ENCODE measurements at regions not wholly inside any gene's neighbourhood (a gene's known extent, or its start where the extent isn't known, plus 50 kb on each side); places are given as distances from the start of the nearest gene placed in this dataset.

- intact Hi-C loops (cut with micrococcal nuclease) = no loop called here
- H3K9me3 Mint-ChIP-seq = peaks cover 5 to 25% (median 11%) of the 10 kb centered on the region in 7 donors
- H3K4me1 ChIP-seq (ENCODE audit: control insufficient read depth in 1 of 2, insufficient read depth in 2 of 2, low read length in 2 of 2) = no peaks in the 10 kb centered on the region
These were observed 411.8 kb upstream of the MIS18BP1 start for GRCh38 chr14:45664668-45665356.

DNA sequence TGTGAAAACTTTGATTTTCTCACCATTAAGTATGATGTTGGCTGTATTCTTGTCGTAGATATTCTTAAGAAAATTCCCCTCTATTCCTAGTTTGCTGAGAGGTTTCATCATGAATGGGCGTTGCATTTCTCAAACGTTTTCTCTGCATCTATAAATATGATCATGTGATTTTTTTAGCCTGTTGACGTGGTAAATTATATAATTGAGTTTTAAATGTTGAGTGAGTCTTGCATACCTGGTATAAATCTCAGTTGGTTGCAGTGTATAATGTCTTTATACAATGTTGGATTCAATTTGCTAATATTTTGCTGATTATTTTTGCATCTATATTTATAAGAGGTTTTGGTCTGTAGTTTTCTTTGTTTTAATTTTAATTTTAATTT, 405.9 kb upstream of the MIS18BP1 start:
- H3K4me1 ChIP-seq (ENCODE audit: control insufficient read depth in 1 of 2, insufficient read depth in 2 of 2, low read length in 2 of 2) = no peaks in the 10 kb centered on the region
- peaks cover 3 to 7% of the 10 kb centered on the region in 2 donors for H3K9me3 ChIP-seq (replicated peaks in 1 of 2; ENCODE audit: control insufficient read depth in 1 of 2, insufficient read depth in 1 of 2, low read length in 2 of 2)
- H4K20me1 ChIP-seq (ENCODE audit: insufficient read depth, low read length) = no peaks in the 10 kb centered on the region
- no peaks in the 10 kb centered on the region for H3K27me3 ChIP-seq (ENCODE audit: control insufficient read depth in 2 of 2, insufficient read depth in 2 of 2, low read length in 2 of 2)
- no peak overlapping the region for H3K9ac ChIP-seq (ENCODE audit: insufficient read depth, low read length, poor library complexity, severe bottlenecking)
- peaks cover under 1 to 10% (median 5%) of the 10 kb centered on the region in 7 donors for H3K9me3 Mint-ChIP-seq
- H3K36me3 Mint-ChIP-seq = no peaks in the 10 kb centered on the region
- H3K4me2 ChIP-seq (replicated peaks; ENCODE audit: extremely low read depth, low read length, poor library complexity, severe bottlenecking) = no peak overlapping the region
- no peak overlapping the region for H3K27ac ChIP-seq (ENCODE audit: low read depth in 1 of 2, low read length in 2 of 2)
- no peaks in the 10 kb centered on the region for H3K36me3 ChIP-seq (replicated peaks in 1 of 2; ENCODE audit: control insufficient read depth in 1 of 2, insufficient read depth in 2 of 2, low read length in 2 of 2)
- H2AFZ ChIP-seq (ENCODE audit: insufficient read depth, low read depth, low read length, poor library complexity, severe bottlenecking) = no peak overlapping the region
- intact Hi-C loops (cut with micrococcal nuclease) = no loop called here
- H3K27ac Mint-ChIP-seq = no peak overlapping the region
- no peaks in the 10 kb centered on the region for H3K4me1 Mint-ChIP-seq
- no peak for DNase-seq
- TF ChIP-seq, protein P1, sequence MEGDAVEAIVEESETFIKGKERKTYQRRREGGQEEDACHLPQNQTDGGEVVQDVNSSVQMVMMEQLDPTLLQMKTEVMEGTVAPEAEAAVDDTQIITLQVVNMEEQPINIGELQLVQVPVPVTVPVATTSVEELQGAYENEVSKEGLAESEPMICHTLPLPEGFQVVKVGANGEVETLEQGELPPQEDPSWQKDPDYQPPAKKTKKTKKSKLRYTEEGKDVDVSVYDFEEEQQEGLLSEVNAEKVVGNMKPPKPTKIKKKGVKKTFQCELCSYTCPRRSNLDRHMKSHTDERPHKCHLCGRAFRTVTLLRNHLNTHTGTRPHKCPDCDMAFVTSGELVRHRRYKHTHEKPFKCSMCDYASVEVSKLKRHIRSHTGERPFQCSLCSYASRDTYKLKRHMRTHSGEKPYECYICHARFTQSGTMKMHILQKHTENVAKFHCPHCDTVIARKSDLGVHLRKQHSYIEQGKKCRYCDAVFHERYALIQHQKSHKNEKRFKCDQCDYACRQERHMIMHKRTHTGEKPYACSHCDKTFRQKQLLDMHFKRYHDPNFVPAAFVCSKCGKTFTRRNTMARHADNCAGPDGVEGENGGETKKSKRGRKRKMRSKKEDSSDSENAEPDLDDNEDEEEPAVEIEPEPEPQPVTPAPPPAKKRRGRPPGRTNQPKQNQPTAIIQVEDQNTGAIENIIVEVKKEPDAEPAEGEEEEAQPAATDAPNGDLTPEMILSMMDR (IDR thresholded peaks at IDR 0.05) = no peak
- H3K4me3 Mint-ChIP-seq = no peak overlapping the region
- no peak overlapping the region for H3K4me3 ChIP-seq (replicated peaks in 1 of 3; ENCODE audit: low read depth in 2 of 3, low read length in 3 of 3)
- no peaks in the 10 kb centered on the region for H3K79me2 ChIP-seq (ENCODE audit: insufficient read depth, low read length)
- H3K27me3 Mint-ChIP-seq (ENCODE audit: low read depth in 3 of 3) = peaks cover 0 to 1% (median 0%) of the 10 kb centered on the region in 3 donors
- no CpG with 5 or more reads among the region's 4 CpGs for WGBS (ENCODE audit: insufficient coverage)

More at GRCh38 chr14:45664668-45665356, 411.8 kb upstream of the MIS18BP1 start:
- Histone ChIP-seq H3K4me3 (replicated peaks in 1 of 3; ENCODE audit: low read depth in 2 of 3, low read length in 3 of 3) (no peak overlapping the region), H4K20me1 (ENCODE audit: insufficient read depth, low read length) (no peaks in the 10 kb centered on the region), H3K9me3 (replicated peaks in 1 of 2; ENCODE audit: control insufficient read depth in 1 of 2, insufficient read depth in 1 of 2, low read length in 2 of 2) (peaks cover 18 to 25% of the 10 kb centered on the region in 2 donors), H3K27ac (ENCODE audit: low read depth in 1 of 2, low read length in 2 of 2) (no peak overlapping the region), H3K79me2 (ENCODE audit: insufficient read depth, low read length) (no peaks in the 10 kb centered on the region), H3K27me3 (ENCODE audit: control insufficient read depth in 2 of 2, insufficient read depth in 2 of 2, low read length in 2 of 2) (no peaks in the 10 kb centered on the region), H3K36me3 (replicated peaks in 1 of 2; ENCODE audit: control insufficient read depth in 1 of 2, insufficient read depth in 2 of 2, low read length in 2 of 2) (no peaks in the 10 kb centered on the region), H3K9ac (ENCODE audit: insufficient read depth, low read length, poor library complexity, severe bottlenecking) (no peak overlapping the region), H3K4me2 (replicated peaks; ENCODE audit: extremely low read depth, low read length, poor library complexity, severe bottlenecking) (no peak overlapping the region), H2AFZ (ENCODE audit: insufficient read depth, low read depth, low read length, poor library complexity, severe bottlenecking) (no peak overlapping the region)
- Mint-ChIP-seq H3K36me3 (no peaks in the 10 kb centered on the region), H3K4me1 (no peaks in the 10 kb centered on the region), H3K4me3 (no peak overlapping the region), H3K27ac (no peak overlapping the region), H3K27me3 (ENCODE audit: low read depth in 3 of 3) (no peaks in the 10 kb centered on the region)
- no peak for DNase-seq
- 80% methylated on average over 4 of the region's 7 CpGs for WGBS (ENCODE audit: insufficient coverage)
- TF ChIP-seq, protein P1 (IDR thresholded peaks at IDR 0.05) = no peak

Measured in CD14-positive monocyte (primary cell).